IPS-18a (cell line): ENCODE measurements at regions not wholly inside any gene's neighbourhood (a gene's known extent, or its start where the extent isn't known, plus 50 kb on each side); places are given as distances from the start of the nearest gene placed in this dataset.

Experiments
- H3K27ac ChIP-seq: one replicate; pipeline ENCODE4 v1.5.1; 2013; ENCODE audit warnings: low read length
- H3K27me3 ChIP-seq: one replicate; pipeline ENCODE4 v1.6.1; 2013; ENCODE audit warnings: mild to moderate bottlenecking, low read length; ENCODE audit not compliant: control insufficient read depth, insufficient read depth
- H3K36me3 ChIP-seq: one replicate; pipeline ENCODE4 v1.6.1; 2013; ENCODE audit warnings: low read depth, low read length; ENCODE audit not compliant: control insufficient read depth
- H3K4me1 ChIP-seq: one replicate; pipeline ENCODE4 v1.6.1; 2013; ENCODE audit warnings: low read depth, low read length; ENCODE audit not compliant: control insufficient read depth
- H3K4me3 ChIP-seq: one replicate; pipeline ENCODE4 v1.5.1; 2013; ENCODE audit warnings: low read length
- H3K9ac ChIP-seq: one replicate; pipeline ENCODE4 v1.6.1; 2013; ENCODE audit warnings: mild to moderate bottlenecking, low read length, moderate library complexity
- H3K9me3 ChIP-seq: one replicate; pipeline ENCODE4 v1.6.1; 2013; ENCODE audit warnings: low read depth, low read length; ENCODE audit not compliant: control insufficient read depth

- H3K4me1 ChIP-seq: peaks cover 20% of the 10 kb centered on the region
Measured at GRCh38 chr15:47824147-47824546, 106.8 kb downstream of the SEMA6D start.

GRCh38 chr15:47829667-47830066, 112.4 kb downstream of the SEMA6D start:
- no peak overlapping the region for H3K4me3 ChIP-seq
- H3K9me3 ChIP-seq: no peaks in the 10 kb centered on the region
- H3K27ac ChIP-seq: no peak overlapping the region
- no peak overlapping the region for H3K9ac ChIP-seq
- H3K36me3 ChIP-seq: no peaks in the 10 kb centered on the region
- no peaks in the 10 kb centered on the region for H3K4me1 ChIP-seq
- H3K27me3 ChIP-seq: no peaks in the 10 kb centered on the region

More at GRCh38 chr15:47824147-47824546, 106.8 kb downstream of the SEMA6D start:
- Histone ChIP-seq H3K27me3 (no peaks in the 10 kb centered on the region), H3K36me3 (no peaks in the 10 kb centered on the region), H3K27ac (no peak overlapping the region), H3K4me3 (no peak overlapping the region), H3K9ac (no peak overlapping the region), H3K9me3 (no peaks in the 10 kb centered on the region)

GRCh38 chr15:47834093-47834492, 116.8 kb downstream of the SEMA6D start:
- no peaks in the 10 kb centered on the region for H3K9me3 ChIP-seq

GRCh38 chr15:47839233-47839825, 122.0 kb downstream of the SEMA6D start:
- Histone ChIP-seq H3K4me3 (no peak overlapping the region), H3K4me1 (no peaks in the 10 kb centered on the region), H3K9me3 (no peaks in the 10 kb centered on the region), H3K9ac (no peak overlapping the region), H3K27ac (no peak overlapping the region), H3K27me3 (no peaks in the 10 kb centered on the region), H3K36me3 (no peaks in the 10 kb centered on the region)

More at GRCh38 chr15:47834093-47834492, 116.8 kb downstream of the SEMA6D start:
- no peaks in the 10 kb centered on the region for H3K36me3 ChIP-seq
- no peaks in the 10 kb centered on the region for H3K4me1 ChIP-seq
- no peaks in the 10 kb centered on the region for H3K27me3 ChIP-seq
- no peak overlapping the region for H3K4me3 ChIP-seq
- no peak overlapping the region for H3K27ac ChIP-seq
- H3K9ac ChIP-seq: no peak overlapping the region

GRCh38 chr15:47843124-47843663, 125.9 kb downstream of the SEMA6D start:
- no peaks in the 10 kb centered on the region for H3K36me3 ChIP-seq
- H3K4me1 ChIP-seq: no peaks in the 10 kb centered on the region
- H3K9me3 ChIP-seq: no peaks in the 10 kb centered on the region
- no peaks in the 10 kb centered on the region for H3K27me3 ChIP-seq
- H3K27ac ChIP-seq: no peak overlapping the region
- no peak overlapping the region for H3K9ac ChIP-seq
- no peak overlapping the region for H3K4me3 ChIP-seq

- H3K27me3 ChIP-seq: no peaks in the 10 kb centered on the region
- no peak overlapping the region for H3K9ac ChIP-seq
- H3K9me3 ChIP-seq: no peaks in the 10 kb centered on the region
- no peak overlapping the region for H3K4me3 ChIP-seq
- H3K36me3 ChIP-seq: no peaks in the 10 kb centered on the region
- H3K4me1 ChIP-seq: no peaks in the 10 kb centered on the region
- H3K27ac ChIP-seq: no peak overlapping the region
Measured at GRCh38 chr15:47844437-47844836, 127.1 kb downstream of the SEMA6D start.

GRCh38 chr15:47846128-47846868, 129.0 kb downstream of the SEMA6D start:
- no peak overlapping the region for H3K27ac ChIP-seq
- no peaks in the 10 kb centered on the region for H3K9me3 ChIP-seq
- H3K4me1 ChIP-seq: no peaks in the 10 kb centered on the region
- no peaks in the 10 kb centered on the region for H3K36me3 ChIP-seq
- H3K27me3 ChIP-seq: no peaks in the 10 kb centered on the region
- H3K4me3 ChIP-seq: no peak overlapping the region
- no peak overlapping the region for H3K9ac ChIP-seq

GRCh38 chr15:47846876-47847275, 129.6 kb downstream of the SEMA6D start:
- Histone ChIP-seq H3K27me3 (no peaks in the 10 kb centered on the region), H3K4me3 (no peak overlapping the region), H3K9ac (no peak overlapping the region), H3K27ac (no peak overlapping the region), H3K9me3 (no peaks in the 10 kb centered on the region), H3K4me1 (no peaks in the 10 kb centered on the region), H3K36me3 (no peaks in the 10 kb centered on the region)

GRCh38 chr15:47856071-47856470, 138.8 kb downstream of the SEMA6D start:
- H3K9me3 ChIP-seq: no peaks in the 10 kb centered on the region
- no peak overlapping the region for H3K4me3 ChIP-seq
- H3K36me3 ChIP-seq: no peaks in the 10 kb centered on the region
- no peak overlapping the region for H3K27ac ChIP-seq
- H3K9ac ChIP-seq: no peak overlapping the region
- no peaks in the 10 kb centered on the region for H3K27me3 ChIP-seq
- peaks cover 10% of the 10 kb centered on the region for H3K4me1 ChIP-seq

- H3K9ac ChIP-seq: no peak overlapping the region
- no peak overlapping the region for H3K27ac ChIP-seq
- peaks cover 17% of the 10 kb centered on the region for H3K4me1 ChIP-seq
- no peak overlapping the region for H3K4me3 ChIP-seq
- H3K27me3 ChIP-seq: no peaks in the 10 kb centered on the region
- H3K9me3 ChIP-seq: no peaks in the 10 kb centered on the region
- no peaks in the 10 kb centered on the region for H3K36me3 ChIP-seq
Measured at GRCh38 chr15:47857014-47857775, 139.9 kb downstream of the SEMA6D start.

- no peak overlapping the region for H3K9ac ChIP-seq
- peaks cover 17% of the 10 kb centered on the region for H3K4me1 ChIP-seq
- H3K36me3 ChIP-seq: no peaks in the 10 kb centered on the region
- H3K4me3 ChIP-seq: no peak overlapping the region
- no peaks in the 10 kb centered on the region for H3K9me3 ChIP-seq
- H3K27me3 ChIP-seq: no peaks in the 10 kb centered on the region
- no peak overlapping the region for H3K27ac ChIP-seq
Measured at GRCh38 chr15:47857776-47858167, 140.5 kb downstream of the SEMA6D start.
